AG08395 (cell line): ENCODE measurements at regions not wholly inside any gene's neighbourhood (a gene's known extent, or its start where the extent isn't known, plus 50 kb on each side); places are given as distances from the start of the nearest gene placed in this dataset.
"Not testable (repeated sequence)": the region's sequence is repeated elsewhere in the genome, so short reads cannot be mapped to it uniquely, and the experiment has no call there.

Experiments
- DNase-seq: peaks from one replicate; pipeline ENCODE4 v3.0.0; 2012; ENCODE audit warnings: mixed read lengths, low spot score

GRCh38 chrX:122055979-122056715 is 1008.7 kb downstream of the GLUD2 start:
- DNase-seq = no peak

DNA sequence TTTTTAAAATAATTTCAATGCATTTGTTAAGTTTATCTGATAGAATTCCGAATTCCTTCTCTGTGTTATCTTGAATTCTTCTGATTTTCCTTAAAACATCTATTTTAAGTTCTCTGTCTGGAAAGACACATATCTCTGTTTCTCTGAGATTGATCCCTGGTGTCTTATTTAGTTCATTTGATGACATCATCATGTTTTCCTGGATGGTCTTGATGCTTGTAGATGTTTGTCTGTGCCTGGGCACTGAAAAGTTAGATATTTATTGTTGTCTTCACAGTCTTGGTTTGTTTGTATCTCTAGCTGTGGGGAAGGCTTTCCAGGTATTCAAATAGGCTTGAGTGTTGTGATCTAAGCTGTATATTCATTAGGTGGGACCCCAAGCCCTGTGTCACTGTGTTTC is 1028.8 kb downstream of the GLUD2 start:
- no peak for DNase-seq

DNA sequence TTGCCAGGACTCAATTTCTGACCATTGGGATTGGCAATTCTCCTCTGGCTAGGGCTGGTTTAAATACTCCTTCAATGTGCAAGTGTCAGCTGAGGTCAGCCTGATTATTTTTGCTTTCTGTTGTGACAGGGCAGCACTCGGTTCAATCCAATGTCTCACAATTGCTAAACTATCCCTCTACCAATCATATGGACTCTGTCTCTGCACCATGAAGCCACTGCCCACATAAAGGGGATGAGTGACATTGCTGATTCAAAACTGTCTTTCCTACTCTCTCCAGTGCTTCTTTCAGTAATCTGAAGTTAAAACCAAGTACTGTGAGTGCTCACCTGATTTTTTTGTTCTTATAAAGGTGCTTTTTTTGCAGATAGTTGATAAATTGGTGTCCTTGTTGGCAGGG is 1030.7 kb downstream of the GLUD2 start:
- no peak for DNase-seq

DNA sequence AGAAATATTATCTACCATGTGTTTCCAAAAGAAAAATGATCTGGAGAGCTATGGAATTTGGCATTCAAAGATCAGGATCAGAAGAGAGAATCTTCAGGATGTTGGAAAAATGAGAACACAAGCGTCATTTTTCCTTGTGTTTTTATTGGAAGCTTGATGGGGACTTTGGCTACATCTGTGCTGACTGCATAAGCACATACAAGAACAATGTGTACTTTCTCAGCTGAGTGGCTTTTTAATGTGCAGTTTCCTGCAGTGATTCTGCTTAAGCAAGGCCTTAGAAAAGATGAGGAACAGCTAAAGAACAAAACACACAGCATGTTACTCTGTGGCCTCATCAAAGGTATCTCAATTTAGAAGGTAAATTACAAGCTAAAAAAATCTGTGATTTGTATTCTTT is 1039.9 kb downstream of the GLUD2 start:
- DNase-seq = no peak

DNA sequence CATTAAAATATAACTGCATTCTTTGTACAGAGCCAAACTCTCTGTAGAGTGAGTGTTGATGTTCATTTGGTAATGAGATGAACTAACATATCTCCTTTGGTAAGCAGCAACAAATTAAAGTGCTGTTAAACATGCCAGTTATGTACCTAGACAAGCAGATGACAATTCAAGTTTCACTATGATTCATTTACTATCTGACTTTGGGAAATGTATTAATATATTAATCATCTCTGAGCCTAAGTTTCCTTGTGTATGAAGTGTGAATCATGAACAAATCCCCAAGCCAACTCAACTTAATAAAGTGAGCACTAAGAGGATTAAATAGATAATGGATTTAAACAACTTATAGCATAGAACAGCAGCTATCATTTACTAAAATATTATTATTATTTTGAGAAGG is 1044.2 kb downstream of the GLUD2 start:
- no peak for DNase-seq

GRCh38 chrX:122092360-122092759 is 1045.0 kb downstream of the GLUD2 start:
- DNase-seq = no peak

DNA sequence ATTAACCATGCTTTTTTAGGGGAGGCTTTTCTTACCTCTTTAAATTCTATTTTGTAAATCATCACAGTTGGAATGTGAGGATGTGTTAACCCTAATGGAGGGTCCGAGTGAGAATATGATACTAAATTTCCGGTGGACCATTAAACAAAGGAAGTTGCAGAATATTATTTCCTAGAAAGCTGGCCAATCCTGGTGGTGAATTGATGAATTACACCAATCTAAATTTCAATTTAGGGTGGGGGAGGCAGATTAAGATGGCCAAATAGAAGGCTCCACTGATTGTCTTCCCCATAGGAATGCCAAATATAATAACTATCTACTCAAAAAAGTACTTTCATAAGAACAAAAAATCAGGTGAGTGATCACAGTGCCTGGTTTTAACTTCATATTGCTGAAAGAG is 1045.6 kb downstream of the GLUD2 start:
- no peak for DNase-seq

GRCh38 chrX:122094611-122095010 is 1047.2 kb downstream of the GLUD2 start:
- DNase-seq = peak; percentile 4

- DNase-seq = no peak
Measured at GRCh38 chrX:122113376-122113775, 1066.0 kb downstream of the GLUD2 start.

- no peak for DNase-seq
Measured at GRCh38 chrX:122113896-122114295, 1066.5 kb downstream of the GLUD2 start.

DNA sequence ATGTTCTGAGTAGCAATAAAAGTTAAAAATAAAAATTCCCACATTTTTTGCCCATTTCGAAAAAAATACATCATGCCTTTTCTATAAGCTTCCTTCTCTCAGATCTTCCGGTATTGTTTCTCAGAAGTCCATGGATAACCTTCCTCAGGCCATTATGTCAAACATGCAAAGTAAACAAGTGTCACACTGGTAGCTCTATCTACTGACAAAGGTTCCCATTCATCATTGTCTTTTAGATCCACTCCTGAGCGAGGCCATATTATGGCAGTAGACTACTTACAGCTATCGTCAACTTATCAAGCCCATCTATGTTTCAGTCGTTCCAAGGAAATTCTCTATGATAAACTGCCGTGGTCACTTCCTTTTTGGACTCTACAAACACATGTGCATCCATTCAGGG is 1068.2 kb downstream of the GLUD2 start:
- DNase-seq = no peak

- no peak for DNase-seq
Measured at GRCh38 chrX:122119361-122119760, 1064.7 kb upstream of the GRIA3 start.

DNA sequence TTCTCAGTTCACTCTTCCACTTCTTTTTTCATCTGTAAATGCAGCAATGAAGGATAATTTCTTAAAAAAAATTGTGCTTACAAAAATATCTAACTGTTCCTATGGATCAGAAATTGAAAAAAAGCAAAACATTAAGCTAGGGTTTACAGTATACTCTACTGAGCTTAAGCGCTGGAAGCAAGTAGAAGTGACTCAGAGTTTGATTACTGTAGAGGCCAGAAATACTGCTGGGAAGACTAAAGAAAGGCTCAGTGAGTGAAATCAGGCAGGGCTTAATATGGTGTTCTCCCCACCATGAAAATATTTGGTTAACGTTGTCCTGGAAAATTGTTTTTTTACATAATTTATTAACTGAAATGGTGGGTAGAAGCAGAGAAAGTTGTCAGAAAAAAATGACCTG is 1061.8 kb upstream of the GRIA3 start:
- DNase-seq = no peak

- DNase-seq = no peak
Measured at GRCh38 chrX:122133478-122133877, 1050.6 kb upstream of the GRIA3 start.

DNA sequence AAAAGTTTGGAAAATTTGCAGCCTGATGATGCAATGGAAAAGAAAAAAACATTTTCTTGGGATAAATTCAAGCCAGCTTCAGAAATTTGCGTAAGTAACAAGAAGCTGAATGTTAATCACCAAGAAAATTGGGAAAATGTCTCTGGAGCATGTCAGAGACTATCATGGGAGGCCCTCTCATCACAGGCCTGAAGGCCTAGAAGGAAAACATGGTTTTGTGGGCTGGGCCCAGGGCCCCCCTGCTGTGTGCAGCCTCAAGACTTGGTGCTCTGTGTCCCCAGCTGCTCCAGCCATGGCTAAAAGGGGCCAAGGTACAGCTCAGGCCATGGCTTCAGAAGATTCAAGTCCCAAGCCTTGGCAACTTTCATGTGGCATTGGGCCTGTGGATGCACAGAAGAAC is 1049.8 kb upstream of the GRIA3 start:
- no peak for DNase-seq

DNA sequence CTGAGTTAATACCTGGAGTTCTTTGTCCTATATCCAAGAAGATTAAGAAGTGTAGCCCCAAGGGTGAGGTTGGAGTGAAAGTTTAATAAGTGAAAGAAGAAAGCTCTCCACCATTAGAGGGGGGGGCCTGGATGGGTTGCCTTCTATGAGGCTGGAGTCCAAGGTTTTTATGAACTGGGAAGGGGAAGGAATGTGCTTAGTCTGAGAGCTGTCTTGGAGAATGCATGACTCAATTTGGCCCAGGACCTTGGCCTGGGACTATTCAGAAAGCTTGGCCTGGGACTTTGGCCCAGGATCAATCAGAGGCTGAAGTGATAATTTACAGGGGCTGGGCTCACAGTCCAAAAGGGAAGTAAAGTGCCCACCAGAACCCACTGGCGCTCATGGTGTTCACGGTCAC is 1049.0 kb upstream of the GRIA3 start:
- peak; percentile 8 for DNase-seq

GRCh38 chrX:122140219-122140618 is 1043.9 kb upstream of the GRIA3 start:
- not testable (repeated sequence) for DNase-seq

DNA sequence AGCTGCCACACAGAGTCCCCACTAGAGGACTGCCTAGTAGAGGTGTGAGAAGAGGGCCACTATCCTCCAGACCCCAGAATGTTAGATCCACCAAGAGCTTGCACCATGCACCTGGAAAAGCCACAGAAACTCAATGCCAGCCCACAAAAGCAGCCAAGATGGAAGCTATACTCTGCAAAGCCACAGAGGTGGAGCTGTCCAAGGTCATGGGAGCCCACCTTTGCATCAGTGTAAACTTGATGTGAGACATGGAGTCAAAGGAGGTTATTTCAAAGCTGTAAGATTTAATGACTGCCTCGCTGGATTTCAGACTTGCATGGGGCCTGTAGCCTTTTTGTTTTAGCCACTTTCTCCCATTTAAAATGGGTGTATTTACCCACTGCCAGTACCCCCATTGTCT is 1030.1 kb upstream of the GRIA3 start:
- DNase-seq = no peak

- no peak for DNase-seq
Measured at GRCh38 chrX:122168241-122168640, 1015.8 kb upstream of the GRIA3 start.

DNA sequence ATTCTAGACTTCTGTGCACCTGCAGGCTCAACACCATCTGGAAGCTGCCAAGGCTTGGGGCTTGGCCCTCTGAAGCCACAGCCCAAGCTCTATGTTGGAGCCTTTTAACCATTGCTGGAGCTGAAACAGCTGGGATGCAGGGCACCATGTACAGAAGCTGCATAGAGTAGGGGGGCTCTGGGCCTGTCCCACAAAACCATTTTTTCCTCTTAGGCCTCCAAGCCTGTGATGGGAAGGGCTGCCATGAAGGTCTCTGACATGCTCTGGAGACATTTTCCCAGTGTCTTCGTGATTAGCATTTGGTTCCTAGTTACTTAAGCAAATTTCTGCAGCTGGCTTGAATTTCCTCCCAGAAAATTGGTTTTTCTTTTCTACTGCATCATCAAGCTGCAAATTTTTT is 999.3 kb upstream of the GRIA3 start:
- DNase-seq = no peak

DNA sequence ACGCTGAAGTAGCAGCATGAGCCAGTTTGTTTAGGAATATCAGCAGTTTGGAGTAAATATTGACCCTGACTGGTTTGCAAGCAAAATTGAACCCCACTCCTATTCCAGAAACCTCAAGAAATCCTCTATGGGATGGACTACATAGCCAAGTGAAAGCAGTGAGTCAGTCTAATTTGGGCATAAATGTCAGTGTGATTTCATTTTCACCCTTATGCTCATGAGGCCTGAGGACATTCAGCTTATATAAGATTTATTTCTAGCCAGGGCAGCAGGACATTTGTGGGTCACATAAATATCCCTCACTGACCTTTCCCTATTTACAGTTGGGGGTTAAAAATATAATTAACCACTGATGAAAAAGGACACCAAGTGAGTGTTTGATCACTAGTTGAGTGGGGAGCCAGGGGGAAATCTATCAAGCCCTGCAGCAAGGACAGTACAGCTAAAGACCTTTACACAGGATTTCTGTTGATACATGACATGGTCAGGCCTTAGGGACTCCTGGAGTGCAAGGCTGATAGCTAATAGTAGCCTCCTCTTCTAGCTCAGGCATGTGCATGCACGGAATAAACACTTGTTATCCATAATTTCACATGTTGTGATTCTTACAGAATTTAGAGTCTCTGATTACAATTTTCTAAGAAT is 996.9 kb upstream of the GRIA3 start:
- no peak for DNase-seq

- DNase-seq = peak; percentile 2
Measured at GRCh38 chrX:122188751-122189150, 995.3 kb upstream of the GRIA3 start.

GRCh38 chrX:122196343-122196742 is 987.7 kb upstream of the GRIA3 start:
- DNase-seq = no peak

- DNase-seq = no peak
Measured at GRCh38 chrX:122203399-122203798, 980.7 kb upstream of the GRIA3 start.
